RWPE1 (cell line): ENCODE measurements at regions not wholly inside any gene's neighbourhood (a gene's known extent, or its start where the extent isn't known, plus 50 kb on each side); places are given as distances from the start of the nearest gene placed in this dataset.
"Not testable (repeated sequence)": the region's sequence is repeated elsewhere in the genome, so short reads cannot be mapped to it uniquely, and the experiment has no call there.

Experiments used
- CTCF ChIA-PET: fragments of 350-600 bp; sonication (Branson Sonifier 250); formaldehyde crosslinking; extraction: SDS; loops from one replicate; lab custom pipeline; 2021; lab: Yijun Ruan, JAX
- POLR2A ChIA-PET: fragments of 400-600 bp; formaldehyde crosslinking; extraction: SDS; loops from one replicate; lab custom pipeline; 2020; ENCODE audit warnings: antibody characterized with exemption; ENCODE audit not compliant: low non-redundant PET; lab: Yijun Ruan, JAX
- DNase-seq: peaks from one replicate; pipeline ENCODE4 v3.0.0; 2012; ENCODE audit warnings: low spot score
- H3K27ac ChIP-seq: fragments of 450-650 bp; 2 replicates; pipeline ENCODE4 v1.5.1; 2017
- CTCF ChIP-seq: fragments of 450-650 bp; conservative IDR thresholded peaks from 2 replicates; pipeline ENCODE4 v1.5.1; 2017; ENCODE audit warnings: low read depth, mild to moderate bottlenecking

- no peak overlapping the region for H3K27ac ChIP-seq
- peak; percentile 41 for DNase-seq
- POLR2A ChIA-PET = no interaction called here
- CTCF ChIA-PET = interaction anchor here (0.7 kb wide), 1 partner anchor 171 kb away, joined by 3 read pairs; no protein-coding TSS in a partner anchor
- TF ChIP-seq CTCF = peak; percentile 74
Observed at GRCh38 chr1:219416598-219417238, 196.2 kb downstream of the ZC3H11B start.

GRCh38 chr1:219415915-219416314 lies 197.0 kb downstream of the ZC3H11B start:
- H3K27ac ChIP-seq = no peak overlapping the region
- ChIA-PET CTCF (interaction anchor here (0.5 kb wide), 1 partner anchor 12 kb away, joined by 3 read pairs; no protein-coding TSS in a partner anchor), POLR2A (no interaction called here)
- no peak for DNase-seq
- no peak for TF ChIP-seq CTCF

GRCh38 chr1:219415433-219415832 lies 197.5 kb downstream of the ZC3H11B start:
- POLR2A ChIA-PET = no interaction called here
- no peak for DNase-seq
- TF ChIP-seq CTCF = no peak
- CTCF ChIA-PET = interaction anchor here (0.5 kb wide), 1 partner anchor 13 kb away, joined by 3 read pairs; no protein-coding TSS in a partner anchor
- H3K27ac ChIP-seq = no peak overlapping the region

GRCh38 chr1:219414250-219414649 lies 198.7 kb downstream of the ZC3H11B start:
- ChIA-PET POLR2A (no interaction called here), CTCF (no interaction called here)
- TF ChIP-seq CTCF = no peak
- no peak overlapping the region for H3K27ac ChIP-seq
- DNase-seq = no peak

GRCh38 chr1:219413536-219413935 lies 199.4 kb downstream of the ZC3H11B start:
- H3K27ac ChIP-seq = no peak overlapping the region
- no peak for TF ChIP-seq CTCF
- CTCF ChIA-PET = interaction anchor here (0.6 to 1.5 kb wide), 2 partner anchors 63 to 168 kb away, joined by 3 to 4 read pairs; no protein-coding TSS in a partner anchor
- DNase-seq = no peak
- POLR2A ChIA-PET = no interaction called here

- H3K27ac ChIP-seq = no peak overlapping the region
- TF ChIP-seq CTCF = no peak
- ChIA-PET CTCF (interaction anchor here (1.5 kb wide), 1 partner anchor 62 kb away, joined by 4 read pairs; no protein-coding TSS in a partner anchor), POLR2A (no interaction called here)
- DNase-seq = no peak
Observed at GRCh38 chr1:219412772-219413171, 200.1 kb downstream of the ZC3H11B start.

GRCh38 chr1:219410721-219411120 lies 202.2 kb downstream of the ZC3H11B start:
- POLR2A ChIA-PET, CTCF ChIA-PET, DNase-seq, H3K27ac ChIP-seq: not testable (repeated sequence)
